Activated naive CD4-positive, alpha-beta T cell treated with anti-CD3 and anti-CD28 coated beads, Interleukin-2, amount 50 U/mL, for 72 hours (primary cell): ENCODE measurements at regions not wholly inside any gene's neighbourhood (a gene's known extent, or its start where the extent isn't known, plus 50 kb on each side); places are given as distances from the start of the nearest gene placed in this dataset.

Source experiments
- ATAC-seq, 2 donors: fragments of 150-1000 bp; cut with Tn5 transposase; 2 replicates each; pipeline ENCODE4 v1.10.0; 2021; ENCODE audit warnings: mild to moderate bottlenecking in 2 of 2, moderate library complexity in 2 of 2
- DNase-seq, 2 donors: peaks; one replicate each; pipeline ENCODE4 v3.0.0; 2021 to 2022; ENCODE audit warnings: low spot score in 2 of 2
- H3K27ac Mint-ChIP-seq, 2 donors: one replicate each; pipeline ENCODE4 v1.8.0; 2022; ENCODE audit warnings: mild to moderate bottlenecking in 2 of 2, mixed read lengths in 2 of 2
- H3K36me3 Mint-ChIP-seq, 2 donors: one replicate each; pipeline ENCODE4 v1.8.0; 2022; ENCODE audit warnings: mixed read lengths in 2 of 2
- H3K9me3 Mint-ChIP-seq, 2 donors: one replicate each; pipeline ENCODE4 v1.8.0; 2022; ENCODE audit warnings: mixed read lengths in 2 of 2

DNA sequence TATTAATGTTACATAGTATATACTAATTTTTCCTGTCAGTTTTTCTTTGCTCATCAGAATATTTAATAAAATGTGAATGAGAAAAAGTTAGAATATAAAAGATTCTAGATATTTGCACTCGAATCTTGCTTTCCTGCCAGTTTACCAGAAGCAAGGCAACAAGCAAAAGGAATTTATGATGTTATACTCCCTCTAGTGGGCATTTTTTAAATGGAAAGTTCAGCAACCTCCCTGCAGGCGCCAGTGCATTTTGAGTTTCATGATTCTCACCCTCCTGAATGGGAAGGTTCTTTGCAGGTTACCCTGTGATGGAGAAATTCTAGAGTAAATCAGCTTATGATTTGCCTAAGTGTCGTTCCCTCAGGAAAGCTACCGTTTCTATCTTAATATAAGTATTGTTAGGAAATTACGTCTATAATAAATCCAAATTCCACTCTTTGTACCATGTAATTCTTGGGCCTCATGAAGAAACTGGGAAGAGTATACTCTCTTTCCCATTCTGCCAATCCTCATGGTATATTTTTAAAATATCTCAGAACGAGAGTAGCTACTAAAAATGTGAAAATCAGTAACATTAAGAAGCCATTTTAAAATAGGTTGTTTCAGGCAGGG is 350.0 kb downstream of the CRPPA start:
- no peak for DNase-seq
- ATAC-seq, result peak in 1 of 2 donors; percentile 57
- H3K9me3 Mint-ChIP-seq, result no peaks in the 10 kb centered on the region
- no peaks in the 10 kb centered on the region for H3K36me3 Mint-ChIP-seq
- no peak overlapping the region for H3K27ac Mint-ChIP-seq

DNA sequence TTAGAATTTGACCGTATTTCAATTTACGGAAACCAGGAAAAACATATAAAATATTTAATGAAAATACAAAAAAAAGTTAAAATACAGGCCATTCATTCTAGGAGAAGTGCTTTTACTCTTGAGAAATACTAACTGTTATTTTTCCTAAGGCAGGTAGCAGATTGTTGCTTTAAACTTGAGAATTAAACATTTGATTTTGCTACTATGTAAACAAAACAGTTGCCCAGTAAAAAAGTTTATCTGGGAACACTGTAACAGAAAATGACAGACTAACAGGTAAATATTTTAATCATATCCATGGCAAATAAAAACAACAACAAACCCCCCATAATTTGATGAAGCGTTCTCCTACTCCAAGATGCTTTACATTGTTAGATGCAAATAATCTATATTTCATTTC is 350.5 kb downstream of the CRPPA start:
- no peak for ATAC-seq
- H3K36me3 Mint-ChIP-seq, result no peaks in the 10 kb centered on the region
- DNase-seq, result no peak
- no peaks in the 10 kb centered on the region for H3K9me3 Mint-ChIP-seq
- H3K27ac Mint-ChIP-seq, result no peak overlapping the region

DNA sequence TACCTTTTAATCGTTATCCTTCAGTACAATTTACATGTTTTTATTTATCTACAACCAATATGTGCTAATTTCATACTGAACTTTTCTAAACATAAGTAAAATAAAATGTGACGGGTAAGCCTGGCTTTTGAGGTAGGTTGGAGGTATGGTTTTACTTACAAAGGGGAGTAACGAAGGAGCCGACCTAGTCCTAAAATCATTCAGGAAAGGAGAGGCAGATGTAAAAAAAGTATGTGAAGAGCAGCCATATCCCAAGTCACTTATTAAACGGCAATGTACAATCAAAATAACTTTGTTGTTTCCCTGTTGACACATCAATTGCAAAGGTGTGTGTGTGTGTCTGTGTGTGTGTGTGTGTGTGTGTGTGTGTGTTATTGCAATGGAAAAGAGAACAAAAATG is 351.3 kb downstream of the CRPPA start:
- ATAC-seq (no peak), DNase-seq (no peak)
- Mint-ChIP-seq H3K27ac (no peak overlapping the region), H3K36me3 (no peaks in the 10 kb centered on the region), H3K9me3 (no peaks in the 10 kb centered on the region)

DNA sequence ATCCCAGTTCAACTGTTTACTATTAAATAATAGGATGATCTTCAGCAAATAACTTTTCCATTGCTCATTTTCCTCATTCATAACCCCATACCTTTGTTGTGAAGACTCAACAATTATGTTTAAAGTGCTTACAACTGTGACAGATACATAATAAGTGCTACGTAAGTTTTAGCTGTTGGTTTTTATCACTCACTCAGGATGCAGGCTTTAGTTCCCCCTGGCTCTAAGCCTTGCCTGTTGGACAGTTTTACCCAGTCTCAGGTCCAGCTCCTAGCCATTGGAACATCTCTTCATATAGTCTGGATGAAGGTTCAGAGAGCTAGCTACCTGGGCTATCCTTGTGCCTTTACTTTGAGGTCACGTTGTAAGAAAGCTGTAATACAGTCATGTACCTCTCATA is 353.2 kb downstream of the CRPPA start:
- Mint-ChIP-seq H3K9me3 (no peaks in the 10 kb centered on the region), H3K27ac (no peak overlapping the region), H3K36me3 (no peaks in the 10 kb centered on the region)
- DNase-seq (no peak), ATAC-seq (no peak)

DNA sequence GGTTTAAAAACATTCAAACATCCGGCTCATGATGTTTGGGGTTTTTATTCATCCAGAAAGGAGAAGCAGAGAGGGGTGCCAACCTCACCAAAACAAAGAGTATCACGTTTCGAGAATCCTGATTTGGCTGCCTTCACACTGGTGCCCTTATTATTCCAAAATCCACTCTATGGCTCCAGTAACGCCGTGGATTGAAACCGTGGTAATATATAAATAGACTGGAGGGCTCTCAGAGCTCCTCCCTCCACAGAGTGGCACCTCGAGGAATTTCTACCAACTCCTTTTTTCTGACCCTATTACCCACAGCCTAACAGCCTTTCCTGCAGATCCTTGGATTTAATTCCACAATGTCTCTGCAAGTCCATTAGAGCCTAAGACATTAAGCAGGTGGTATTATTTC is 353.6 kb downstream of the CRPPA start:
- Mint-ChIP-seq H3K9me3 (no peaks in the 10 kb centered on the region), H3K27ac (no peak overlapping the region), H3K36me3 (no peaks in the 10 kb centered on the region)
- no peak for DNase-seq
- ATAC-seq, result no peak

DNA sequence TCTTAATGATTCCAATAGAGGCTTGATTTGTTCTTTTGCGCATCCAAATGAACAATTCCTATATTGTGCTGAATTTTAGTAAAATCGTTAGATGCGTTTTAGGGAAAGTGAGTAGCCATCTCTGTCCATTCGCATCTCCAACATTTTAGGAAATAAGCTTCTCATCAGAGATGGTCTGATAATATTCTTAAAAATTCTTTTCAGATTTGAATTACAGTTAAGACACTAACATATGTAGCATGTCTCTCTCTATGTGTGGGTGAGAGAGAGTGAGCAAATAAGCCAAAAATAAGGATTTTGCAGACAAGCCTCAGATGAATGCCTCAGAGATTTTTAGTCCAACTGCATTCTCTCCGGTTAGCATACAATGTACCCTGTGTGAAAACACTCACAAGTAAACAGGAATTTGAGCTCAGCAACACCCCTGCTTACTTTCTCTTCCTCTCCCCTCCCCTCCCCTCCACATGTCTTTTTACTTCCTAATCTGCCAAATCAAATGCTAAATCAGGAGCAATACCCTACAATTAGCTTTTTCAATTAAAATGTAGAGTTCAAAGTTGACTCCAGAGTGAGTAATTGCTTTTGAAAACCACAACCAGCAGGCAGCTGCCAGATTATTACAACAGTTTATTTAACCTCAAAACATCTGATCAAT is 354.4 kb downstream of the CRPPA start:
- DNase-seq (no peak), ATAC-seq (no peak)
- no peaks in the 10 kb centered on the region for H3K36me3 Mint-ChIP-seq
- no peak overlapping the region for H3K27ac Mint-ChIP-seq
- no peaks in the 10 kb centered on the region for H3K9me3 Mint-ChIP-seq

DNA sequence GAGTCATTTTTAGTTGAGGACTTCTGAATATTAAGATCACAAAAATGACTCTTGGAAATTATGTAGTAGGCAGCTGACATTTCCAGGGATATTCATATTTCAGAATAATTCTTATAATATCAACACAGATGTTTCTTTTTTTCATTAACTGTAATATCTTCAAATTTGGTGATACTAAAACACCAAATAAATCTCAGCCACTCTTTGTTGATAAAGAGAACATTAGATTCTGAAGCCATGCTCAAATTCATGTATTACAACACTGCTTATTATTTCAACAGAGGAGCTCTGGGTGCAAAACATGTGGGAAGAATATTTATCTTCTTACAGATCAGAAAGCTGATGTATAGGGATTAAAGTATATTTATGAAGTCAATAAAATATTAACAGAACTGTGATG is 355.4 kb downstream of the CRPPA start:
- Mint-ChIP-seq H3K9me3 (no peaks in the 10 kb centered on the region), H3K36me3 (no peaks in the 10 kb centered on the region), H3K27ac (no peak overlapping the region)
- no peak for DNase-seq
- no peak for ATAC-seq

DNA sequence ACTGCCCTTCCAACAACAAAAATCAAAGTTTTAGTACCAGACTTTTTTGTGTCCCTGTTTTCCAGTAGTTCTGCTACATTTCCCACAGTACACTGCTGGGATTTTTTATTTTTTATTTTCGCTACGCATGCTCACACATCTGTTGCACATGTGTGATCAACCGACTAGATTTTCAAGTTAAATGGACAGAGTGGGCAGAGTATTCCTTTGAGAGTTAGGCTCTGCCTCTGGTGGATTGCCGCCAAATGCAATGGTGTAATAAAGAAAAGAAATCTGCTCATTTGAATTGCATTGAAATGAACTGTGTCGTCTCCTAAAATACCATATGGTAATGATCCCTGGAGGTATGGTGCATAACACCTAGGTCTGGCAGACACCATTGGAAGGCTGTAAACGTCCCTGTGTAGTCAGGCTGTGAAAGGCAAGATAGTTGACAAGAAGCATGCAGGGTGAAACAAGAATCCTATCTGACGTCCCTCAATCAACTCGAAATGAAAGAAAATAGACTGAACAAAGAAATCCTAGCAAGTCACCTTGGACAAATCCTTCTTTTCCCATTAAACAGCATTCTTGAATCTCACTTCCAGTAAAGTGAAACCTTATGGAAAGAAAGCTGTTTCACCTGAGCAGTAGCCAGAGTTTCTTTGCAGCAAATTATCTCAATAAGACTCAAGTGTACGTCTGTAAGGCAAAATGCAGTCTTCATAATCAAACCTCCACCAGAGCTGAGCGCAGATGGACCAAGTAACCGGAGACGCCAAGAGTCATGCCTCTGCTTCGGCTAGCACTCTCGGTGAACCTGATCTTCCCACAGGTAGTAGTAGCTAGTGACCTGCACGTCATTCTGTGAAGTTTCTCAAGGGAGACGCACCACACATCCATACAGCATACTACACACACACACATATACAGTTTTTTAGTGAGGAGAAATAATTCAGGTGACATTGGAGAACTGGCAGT is 357.3 kb downstream of the CRPPA start:
- Mint-ChIP-seq H3K9me3 (no peaks in the 10 kb centered on the region), H3K36me3 (no peaks in the 10 kb centered on the region), H3K27ac (no peak overlapping the region)
- no peak for ATAC-seq
- no peak for DNase-seq

DNA sequence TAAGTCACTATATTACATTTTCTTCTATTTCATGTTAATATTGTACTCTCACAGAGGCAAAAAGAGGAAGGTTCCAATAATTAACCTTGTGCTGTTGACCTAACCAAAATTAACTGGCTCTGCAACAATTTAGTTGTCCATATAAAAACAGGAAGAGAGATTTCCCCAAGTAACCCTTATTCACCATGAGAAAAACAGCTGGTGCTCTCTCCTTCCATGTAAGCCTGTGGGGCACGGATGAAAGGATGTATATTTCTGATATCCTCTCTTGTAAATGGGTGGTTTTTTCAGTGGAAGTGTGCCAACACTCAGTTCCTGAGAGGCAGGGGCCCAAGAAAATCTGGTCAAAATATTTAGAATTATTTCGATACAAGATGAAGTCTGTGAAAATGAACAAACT is 358.1 kb downstream of the CRPPA start:
- Mint-ChIP-seq H3K9me3 (no peaks in the 10 kb centered on the region), H3K36me3 (no peaks in the 10 kb centered on the region), H3K27ac (no peak overlapping the region)
- DNase-seq (no peak), ATAC-seq (no peak)

DNA sequence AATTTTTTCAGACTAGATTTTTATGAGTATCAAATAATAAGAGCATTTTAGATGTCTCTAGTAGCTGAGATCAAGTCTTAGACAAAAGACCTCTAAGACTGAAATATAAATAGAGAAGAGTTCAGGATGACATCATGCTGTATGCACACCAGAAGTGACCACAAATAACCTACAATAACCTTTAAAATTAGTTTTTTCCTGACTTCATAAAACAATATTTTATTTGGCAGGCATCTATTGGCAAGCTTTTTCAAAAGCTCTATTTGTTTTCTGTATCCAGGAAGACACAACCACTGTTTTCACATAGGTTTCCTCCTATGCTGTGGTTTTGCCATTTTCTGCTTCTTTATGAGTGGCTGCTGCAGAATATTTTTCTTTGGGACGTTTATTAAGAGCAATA is 359.1 kb downstream of the CRPPA start:
- Mint-ChIP-seq H3K36me3 (no peaks in the 10 kb centered on the region), H3K27ac (no peak overlapping the region), H3K9me3 (no peaks in the 10 kb centered on the region)
- ATAC-seq (no peak), DNase-seq (no peak)

DNA sequence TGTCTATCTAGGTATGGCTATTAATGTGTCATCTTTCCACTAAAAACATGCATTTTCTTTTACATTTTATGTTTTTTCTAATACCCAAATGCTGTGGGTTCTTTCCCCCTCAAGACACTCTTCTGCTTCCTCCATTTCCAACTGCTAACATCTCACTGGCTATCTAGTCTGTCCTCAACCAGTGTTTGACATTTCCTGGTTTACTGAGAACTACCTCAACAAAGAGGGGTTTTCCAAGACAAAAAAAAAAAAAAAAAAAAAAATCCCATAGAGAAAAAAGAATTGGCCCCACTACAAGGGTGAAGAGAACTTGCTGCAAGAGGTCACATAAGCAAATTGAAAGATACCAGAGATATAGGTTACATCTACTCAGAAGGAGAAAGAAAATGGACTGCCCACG is 359.7 kb downstream of the CRPPA start:
- DNase-seq (no peak), ATAC-seq (no peak)
- no peak overlapping the region for H3K27ac Mint-ChIP-seq
- no peaks in the 10 kb centered on the region for H3K36me3 Mint-ChIP-seq
- no peaks in the 10 kb centered on the region for H3K9me3 Mint-ChIP-seq

DNA sequence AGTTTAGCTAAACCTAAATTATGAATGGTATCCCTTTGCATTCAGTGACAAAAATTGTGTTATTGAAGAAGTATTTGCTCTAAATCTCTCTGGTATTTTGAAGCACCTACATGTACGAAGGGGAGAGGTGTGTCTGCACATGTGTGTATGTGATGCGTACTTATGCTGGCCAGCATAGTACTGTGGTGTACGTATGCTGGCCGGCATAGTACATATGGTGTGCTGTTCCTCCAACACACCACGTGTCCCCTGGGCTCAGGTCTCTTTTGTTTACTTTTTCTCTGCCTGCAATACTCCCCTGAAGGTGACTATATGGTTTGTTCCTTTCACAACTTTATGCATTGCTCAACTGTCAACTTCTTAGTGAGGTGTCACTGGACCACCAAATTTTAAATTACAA is 360.3 kb downstream of the CRPPA start:
- Mint-ChIP-seq H3K36me3 (no peaks in the 10 kb centered on the region), H3K9me3 (no peaks in the 10 kb centered on the region), H3K27ac (no peak overlapping the region)
- DNase-seq, result no peak
- no peak for ATAC-seq

DNA sequence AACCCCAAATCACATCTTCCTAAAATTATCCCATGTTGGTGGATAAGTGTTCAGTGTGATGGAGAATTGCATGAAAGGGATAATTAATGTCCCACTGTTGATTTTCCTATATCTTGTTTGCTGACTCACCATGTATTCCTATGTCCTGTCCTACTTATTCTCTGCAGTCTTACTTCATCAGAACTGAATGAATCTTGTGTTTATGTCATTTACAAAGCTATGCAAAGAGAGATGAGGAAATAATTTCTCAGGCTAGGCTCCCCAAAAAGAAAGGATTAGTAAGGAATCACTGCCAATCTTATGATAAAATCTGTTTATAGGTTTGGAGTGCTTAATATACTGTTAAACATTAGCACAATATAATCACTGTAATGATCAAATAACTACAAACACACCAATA is 360.8 kb downstream of the CRPPA start:
- H3K9me3 Mint-ChIP-seq, result no peaks in the 10 kb centered on the region
- no peaks in the 10 kb centered on the region for H3K36me3 Mint-ChIP-seq
- ATAC-seq, result no peak
- H3K27ac Mint-ChIP-seq, result no peak overlapping the region
- no peak for DNase-seq

DNA sequence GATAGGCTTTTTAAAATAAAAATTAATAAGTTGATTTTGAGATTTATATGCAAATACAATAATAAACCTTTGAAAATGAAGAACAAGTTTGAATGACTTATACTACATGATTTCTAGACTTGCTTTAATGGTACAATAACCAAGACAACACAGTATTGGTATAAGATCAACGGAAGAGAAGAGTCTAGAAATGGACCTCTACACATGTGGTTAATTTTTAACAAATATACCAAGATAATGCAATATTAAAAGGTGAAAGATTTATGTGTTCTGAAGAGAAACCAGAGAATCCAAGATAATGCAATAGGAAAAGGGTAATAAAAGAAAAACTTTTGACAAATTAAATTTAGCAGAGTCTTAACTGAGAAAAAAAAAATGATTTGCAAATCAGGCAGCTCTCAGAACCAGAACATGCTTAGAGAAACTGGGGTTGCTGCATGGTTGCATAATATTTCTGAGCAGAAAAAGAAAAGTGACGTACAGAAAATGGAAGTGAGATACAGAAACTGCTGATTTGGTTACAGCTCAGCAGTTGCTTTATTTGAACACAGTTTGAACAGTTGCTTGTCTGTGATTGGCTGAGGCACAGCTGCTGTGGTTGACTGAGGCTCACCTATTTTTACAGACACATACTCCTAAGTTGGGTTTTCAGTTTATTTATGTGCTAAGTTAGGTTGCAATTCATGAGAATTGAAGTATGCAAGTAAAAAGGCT is 365.9 kb downstream of the CRPPA start:
- ATAC-seq (no peak), DNase-seq (no peak)
- Mint-ChIP-seq H3K27ac (no peak overlapping the region), H3K36me3 (no peaks in the 10 kb centered on the region), H3K9me3 (no peaks in the 10 kb centered on the region)

DNA sequence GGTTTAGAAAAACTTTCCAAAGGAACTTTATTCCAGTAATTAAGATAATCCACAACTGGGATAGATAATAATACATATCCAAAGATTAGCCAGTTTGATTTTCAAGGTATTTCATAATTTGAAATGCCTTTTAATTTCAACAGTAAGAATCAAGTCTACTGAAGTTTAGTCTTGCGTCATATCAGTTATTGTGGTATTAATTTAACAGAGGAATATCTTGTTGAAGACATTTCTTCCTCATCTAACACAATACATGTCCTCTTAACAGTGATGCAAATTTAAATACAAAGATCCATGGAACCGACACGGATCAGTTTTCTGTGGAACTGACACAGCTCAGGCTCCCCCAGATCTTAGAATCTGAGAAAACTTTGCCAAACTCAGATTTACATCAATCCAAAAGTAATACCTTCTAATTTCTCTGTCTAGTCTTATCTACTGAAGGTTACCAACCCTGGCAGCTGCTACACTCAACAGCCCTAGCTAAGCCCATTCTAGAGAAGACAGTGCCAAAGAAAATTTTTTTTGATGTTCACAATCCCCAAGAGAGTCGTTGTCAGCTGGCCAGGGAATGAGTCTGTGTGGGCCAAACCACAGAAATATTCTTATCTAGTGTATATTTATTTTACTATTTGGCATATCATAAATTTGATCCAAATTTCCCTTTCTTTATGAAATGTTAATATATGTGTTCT is 365.2 kb upstream of the MEOX2 start:
- ATAC-seq (no peak), DNase-seq (no peak)
- no peaks in the 10 kb centered on the region for H3K9me3 Mint-ChIP-seq
- H3K27ac Mint-ChIP-seq, result no peak overlapping the region
- no peaks in the 10 kb centered on the region for H3K36me3 Mint-ChIP-seq

DNA sequence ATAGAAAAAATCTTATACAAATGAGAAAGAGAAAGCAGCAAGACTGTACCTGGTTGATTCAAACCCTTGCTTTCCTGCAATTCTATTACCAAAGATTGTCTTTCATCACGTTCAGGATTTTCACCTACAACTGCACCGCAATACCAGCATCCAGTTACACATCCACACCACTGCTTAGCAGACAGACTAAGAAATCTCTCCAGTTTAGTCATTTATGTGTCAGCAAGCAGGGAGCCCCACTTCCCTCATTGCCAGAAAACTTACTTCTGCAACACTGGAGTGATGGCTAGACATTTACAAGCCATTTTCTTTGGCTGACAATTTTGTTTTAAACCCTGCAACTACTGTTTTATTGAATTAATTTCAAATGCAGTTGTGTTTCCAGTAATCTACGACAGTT is 359.6 kb upstream of the MEOX2 start:
- DNase-seq (no peak), ATAC-seq (no peak)
- Mint-ChIP-seq H3K36me3 (no peaks in the 10 kb centered on the region), H3K9me3 (peaks cover 0 to 4% of the 10 kb centered on the region in 2 donors), H3K27ac (no peak overlapping the region)

DNA sequence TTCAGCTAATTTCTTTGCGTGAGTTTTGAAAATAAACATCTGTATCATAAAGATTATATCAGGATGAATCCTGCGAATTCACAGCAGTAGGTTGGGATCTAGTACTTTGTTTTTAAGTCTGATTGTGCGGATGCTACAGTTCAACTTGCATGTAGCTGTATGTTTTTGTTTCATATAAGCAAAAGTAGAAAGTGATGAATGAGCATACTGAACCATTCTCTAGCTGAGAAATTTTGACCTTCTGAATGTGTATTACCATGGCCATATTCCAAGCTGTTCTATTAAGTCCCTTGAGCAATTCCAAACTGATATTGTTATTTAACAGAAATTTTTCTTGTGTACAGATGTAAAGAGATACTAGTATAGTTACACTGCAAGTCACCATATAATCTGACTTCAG is 358.8 kb upstream of the MEOX2 start:
- DNase-seq (no peak), ATAC-seq (no peak)
- H3K27ac Mint-ChIP-seq, result no peak overlapping the region
- no peaks in the 10 kb centered on the region for H3K36me3 Mint-ChIP-seq
- peaks cover 0 to 4% of the 10 kb centered on the region in 2 donors for H3K9me3 Mint-ChIP-seq
